ENCODE measurements at regions not wholly inside any gene's neighbourhood (a gene's known extent, or its start where the extent isn't known, plus 50 kb on each side); places are given as distances from the start of the nearest gene placed in this dataset.

DNA sequence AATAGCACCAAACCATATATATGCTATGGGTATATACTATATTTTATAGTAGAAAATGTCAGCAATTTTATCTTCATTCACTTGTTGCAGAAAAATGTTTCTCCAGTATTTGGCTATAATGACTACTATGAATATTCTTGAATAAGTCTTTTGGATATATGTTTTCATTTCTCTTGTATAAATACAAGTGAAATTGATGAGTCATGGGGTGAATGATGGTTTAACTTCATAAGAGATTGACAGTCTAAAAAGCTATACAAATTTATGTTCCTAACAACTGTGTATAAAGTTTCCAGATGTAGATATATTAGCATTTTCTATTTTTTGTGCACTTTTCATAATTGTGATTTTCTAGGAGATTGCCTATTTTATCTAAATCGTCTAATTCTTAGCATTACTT, 714.8 kb downstream of the TRHDE start:
- TF ChIP-seq EZH2 (IDR thresholded peaks at IDR 0.05; ENCODE audit: insufficient read depth, poor library complexity, severe bottlenecking) (no peak), EZH2phosphoT487 (IDR thresholded peaks at IDR 0.05; ENCODE audit: insufficient read depth, low read depth) (no peak)

Data from GM23248 (cell line).